Stimulated activated CD4-positive, alpha-beta T cell treated with anti-CD3 and anti-CD28 coated beads, Interleukin-15, amount 100 ng/mL, for 48 hours (primary cell): ENCODE measurements at regions not wholly inside any gene's neighbourhood (a gene's known extent, or its start where the extent isn't known, plus 50 kb on each side); places are given as distances from the start of the nearest gene placed in this dataset.
"Not testable (repeated sequence)": the region's sequence is repeated elsewhere in the genome, so short reads cannot be mapped to it uniquely, and the experiment has no call there.

Experiments
- DNase-seq, 2 donors: peaks; one replicate each; pipeline ENCODE4 v3.0.0-alpha.2; 2020; ENCODE audit warnings: low read depth in 2 of 2

DNA sequence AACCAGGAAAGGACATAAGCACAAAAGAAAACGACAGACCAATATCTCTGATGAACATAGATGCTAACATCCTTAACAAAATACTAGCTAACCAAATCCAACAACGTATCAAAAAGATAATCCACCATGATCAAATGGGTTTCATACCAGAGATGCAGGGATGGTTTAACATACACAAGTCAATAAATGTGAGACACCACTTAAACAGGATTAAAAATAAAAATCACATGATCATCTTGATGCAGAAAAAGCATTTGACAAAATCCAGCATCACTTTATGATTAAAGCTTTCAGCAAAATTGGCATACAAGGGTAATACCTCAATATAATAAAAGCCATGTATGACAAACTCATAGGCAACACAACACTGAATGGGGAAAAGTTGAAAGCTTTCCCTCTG, 138.4 kb downstream of the ADCYAP1 start:
- DNase-seq = not testable (repeated sequence)

DNA sequence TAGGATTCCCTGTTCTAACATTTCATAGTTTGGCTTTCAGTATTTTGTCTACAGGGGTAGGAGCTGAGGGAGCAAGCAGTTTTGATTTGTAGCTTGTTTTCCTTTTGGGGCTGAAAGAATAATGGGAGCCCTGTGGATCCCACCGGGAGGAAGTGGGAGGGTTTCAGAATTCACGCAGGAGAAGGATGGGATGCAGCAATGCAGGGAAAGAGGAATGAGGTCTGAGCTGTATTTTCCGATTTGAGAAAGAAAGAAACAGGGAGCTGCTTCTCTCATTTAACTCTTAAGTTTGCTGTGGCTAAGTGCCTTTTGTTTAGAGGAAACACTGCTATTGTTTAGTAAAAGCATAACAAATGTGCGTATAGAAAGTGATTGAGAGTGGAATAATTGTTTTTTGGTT, 141.0 kb downstream of the ADCYAP1 start:
- DNase-seq = no peak

DNA sequence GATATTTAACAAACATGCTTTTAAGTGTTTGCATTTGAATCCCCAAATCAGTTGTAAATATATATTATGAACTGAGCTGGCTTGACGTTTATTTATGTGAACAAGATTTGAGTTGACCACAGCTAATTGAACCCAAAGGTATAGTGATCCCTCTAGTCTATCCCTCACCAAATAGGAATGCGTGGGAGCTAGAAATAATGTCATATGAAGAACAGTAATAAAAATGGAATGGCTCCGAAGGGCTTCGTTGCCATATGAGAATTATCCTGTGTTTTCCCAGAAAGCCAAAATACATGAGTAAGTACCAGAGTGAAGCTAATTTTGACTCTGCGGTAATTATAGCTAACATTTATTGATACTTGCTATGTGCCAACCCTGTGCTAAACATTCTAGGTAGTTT, 142.7 kb downstream of the ADCYAP1 start:
- DNase-seq = no peak

DNA sequence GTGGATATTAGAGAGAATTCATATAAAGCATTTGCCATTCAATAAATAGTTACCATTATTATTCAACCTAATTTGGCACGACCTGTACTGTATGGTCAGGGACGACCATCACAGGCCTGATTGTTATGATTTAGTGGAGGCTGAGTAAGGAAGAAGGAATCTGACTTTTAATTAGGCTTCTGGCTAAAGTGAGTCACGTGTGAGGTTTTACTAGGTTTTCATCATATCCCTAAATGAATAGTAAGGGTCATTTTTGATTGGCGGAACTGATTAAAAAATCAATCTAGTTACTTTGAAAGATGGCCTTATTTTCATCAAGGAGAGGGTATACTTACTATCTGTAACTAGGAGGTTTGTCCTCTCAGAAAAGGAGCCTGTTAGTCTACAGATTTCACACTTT, 143.4 kb downstream of the ADCYAP1 start:
- no peak for DNase-seq

DNA sequence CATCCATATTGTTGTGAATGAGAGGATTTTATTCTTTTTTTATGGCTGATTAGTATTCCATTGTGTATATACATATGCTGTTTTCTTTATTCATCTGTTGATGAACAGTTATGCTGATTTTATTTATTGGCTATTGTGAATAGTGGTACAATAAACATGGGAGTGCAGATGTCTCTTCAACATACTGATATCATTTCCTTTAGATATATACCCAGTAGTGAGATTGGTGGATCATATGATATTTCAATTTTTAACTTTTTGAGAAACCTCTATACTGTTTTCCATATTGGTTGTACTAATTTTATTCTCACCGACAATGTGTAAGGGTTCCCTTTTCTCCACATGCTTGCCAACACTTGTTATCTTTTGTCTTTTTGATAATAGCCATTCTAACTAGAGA, 144.5 kb downstream of the ADCYAP1 start:
- no peak for DNase-seq

DNA sequence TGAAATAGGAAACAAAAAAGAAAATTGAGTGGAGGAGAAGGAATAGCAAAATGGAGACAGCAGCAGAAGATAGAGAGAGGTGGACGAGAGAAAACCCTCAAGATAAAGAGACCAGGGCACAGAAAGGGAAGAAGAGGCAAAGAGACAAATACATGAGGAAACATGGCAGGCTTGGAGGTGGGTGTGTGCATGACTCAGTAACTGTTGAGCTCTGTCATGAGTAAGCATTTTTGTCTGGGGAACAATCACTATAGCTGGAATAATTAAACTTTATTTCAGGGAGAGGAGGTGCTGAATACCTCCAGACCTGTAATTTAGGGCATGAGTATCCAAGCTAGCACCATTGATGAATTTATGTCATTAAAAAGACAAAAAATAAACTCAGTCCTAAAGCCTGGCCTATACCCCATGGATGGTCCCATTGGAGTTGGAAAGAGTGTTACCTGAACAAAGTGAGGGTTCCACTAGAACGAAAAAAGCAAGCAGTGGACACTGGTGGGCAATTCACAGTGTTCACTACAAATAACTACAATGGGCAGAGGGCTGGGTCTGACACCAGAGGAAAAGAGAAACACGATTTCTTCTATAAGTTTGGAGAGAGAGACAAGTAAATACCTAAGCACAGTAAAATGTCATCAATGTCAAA, 145.5 kb downstream of the ADCYAP1 start:
- DNase-seq = no peak

DNA sequence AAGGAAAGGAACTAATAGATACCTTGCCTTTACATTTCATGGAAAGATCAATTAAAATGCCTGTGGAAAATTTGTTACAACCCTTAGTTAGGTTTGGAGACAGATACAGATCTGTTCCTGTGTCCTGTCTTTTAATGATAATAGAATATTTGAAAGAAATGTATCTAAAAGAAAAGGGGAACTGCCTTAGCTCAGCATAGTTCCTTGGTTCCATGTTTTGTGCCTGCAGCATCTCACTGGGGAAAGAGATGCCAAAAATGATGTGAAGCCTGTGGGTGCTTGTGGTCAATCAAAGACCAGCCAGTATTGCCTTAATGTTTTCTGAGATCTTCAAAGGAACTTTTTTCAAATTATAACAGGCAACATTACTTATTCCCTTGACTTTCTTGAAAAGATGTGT, 147.6 kb downstream of the ADCYAP1 start:
- no peak for DNase-seq

DNA sequence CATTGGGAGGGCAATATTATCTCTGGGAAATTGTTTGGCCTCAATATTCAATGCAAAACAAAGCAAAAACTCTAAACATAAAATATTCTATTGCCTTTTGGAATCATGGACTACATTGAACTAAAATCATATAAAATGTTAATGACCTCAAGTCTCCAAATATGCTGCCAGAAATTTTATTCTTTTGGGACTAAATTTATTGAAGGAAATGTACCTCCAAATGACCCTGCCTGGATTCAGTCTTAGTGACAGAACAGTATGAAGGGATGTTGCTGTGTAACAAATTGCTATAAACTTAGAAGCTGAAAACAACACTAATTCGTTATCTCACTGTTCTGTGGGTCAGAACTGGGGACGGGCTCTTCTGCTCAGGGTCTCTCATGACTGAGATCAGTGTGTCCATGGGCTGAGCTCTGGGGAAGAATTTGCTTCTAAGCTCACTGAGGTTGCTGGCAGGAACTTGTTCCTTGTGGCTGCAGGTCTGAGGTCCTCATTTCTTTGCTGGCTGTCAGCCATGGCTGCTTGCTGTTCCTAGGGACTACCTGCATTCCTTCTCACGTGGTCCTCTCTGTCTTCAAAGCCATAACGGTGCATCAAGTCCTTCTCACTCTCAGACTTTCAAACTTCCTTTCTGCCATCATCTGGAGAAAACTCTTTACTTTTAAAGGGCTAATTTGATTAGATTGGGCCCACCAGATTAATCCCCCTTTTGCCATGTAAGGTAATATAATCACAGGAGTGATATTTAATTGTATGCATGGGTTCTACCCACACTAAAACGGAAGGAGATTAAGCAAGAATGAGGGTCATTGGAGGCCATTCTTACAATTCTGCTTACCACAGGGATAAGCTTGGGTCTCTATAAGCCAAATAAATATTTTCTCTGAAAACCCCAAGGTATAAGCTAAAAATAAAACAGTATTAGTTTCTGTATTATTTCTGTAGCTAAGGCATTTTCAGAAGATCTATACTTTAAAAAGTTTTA, 149.0 kb downstream of the ADCYAP1 start:
- DNase-seq = no peak

DNA sequence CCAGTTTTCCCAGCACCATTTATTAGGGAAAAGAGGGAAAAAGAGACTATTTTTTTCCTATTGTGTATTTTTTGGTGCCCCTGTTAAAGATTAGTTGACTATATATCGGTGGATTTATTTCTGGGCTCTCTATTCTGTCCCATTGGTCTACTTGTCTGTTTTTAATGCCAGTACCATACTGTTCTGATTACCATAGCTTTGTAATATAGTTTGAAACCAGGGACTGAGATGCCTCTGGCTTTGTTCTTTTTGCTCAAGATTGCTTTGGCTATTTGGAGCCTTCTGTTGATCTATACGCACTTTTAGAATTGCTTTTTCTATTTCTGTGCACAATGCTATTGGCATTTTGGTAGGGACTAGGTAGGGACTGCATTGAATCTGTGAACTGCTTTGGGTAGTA, 151.7 kb downstream of the ADCYAP1 start:
- no peak for DNase-seq

DNA sequence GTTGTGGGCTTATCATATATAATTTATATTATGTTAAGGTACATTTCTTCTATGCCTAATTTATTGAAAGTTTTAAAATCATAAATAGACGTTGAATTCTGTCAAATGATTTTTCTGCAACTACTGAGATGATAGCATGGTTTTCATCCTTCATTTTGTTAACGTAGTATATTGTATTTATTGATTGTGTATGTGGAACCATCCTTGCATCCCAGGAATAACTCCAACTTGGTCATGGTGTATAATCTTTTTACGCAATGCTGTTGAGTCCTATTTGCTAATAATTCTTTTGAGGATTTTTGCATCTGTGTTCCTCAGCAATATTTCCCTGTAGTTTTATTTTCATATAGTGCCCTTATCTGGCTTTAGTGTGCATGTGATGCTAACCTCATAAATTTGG, 152.7 kb downstream of the ADCYAP1 start:
- DNase-seq = no peak

DNA sequence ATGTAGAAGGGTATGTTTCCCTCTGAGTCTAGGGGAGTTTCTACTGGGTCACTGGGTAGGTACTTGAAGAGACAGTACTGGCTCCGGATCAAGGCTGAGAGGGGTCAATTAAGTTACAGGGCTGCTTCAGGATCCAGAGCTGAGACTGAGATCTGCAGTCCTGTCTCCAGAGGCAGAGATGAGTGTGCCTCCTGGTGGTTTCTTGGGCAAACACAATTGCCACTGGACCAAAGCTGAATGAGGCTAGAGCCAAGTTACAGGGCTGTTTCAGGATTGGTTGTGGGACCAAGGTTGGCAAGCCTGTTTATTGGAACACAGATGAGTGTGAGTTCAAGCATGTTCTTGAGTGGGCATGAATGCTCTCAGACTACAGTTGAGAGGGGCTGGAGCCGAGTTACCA, 157.9 kb downstream of the ADCYAP1 start:
- no peak for DNase-seq

DNA sequence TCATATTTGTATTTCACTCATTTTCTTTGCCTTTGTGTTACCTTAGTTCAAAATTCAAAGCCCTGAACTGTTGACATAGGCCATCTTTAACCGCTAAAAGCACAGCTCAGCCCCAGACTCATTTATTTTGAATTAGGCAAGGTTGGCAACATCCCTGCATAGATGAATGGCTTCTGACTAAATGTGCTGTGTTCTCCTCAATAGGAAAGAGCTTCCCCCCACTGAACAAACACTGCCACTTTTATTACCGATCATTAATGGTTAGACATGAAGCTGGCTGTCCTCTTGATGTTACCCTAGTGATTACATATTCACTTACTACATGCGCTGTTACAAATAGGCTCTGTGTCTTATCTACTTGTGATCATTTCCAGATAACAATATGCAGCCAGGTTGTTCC, 170.7 kb downstream of the ADCYAP1 start:
- no peak for DNase-seq

DNA sequence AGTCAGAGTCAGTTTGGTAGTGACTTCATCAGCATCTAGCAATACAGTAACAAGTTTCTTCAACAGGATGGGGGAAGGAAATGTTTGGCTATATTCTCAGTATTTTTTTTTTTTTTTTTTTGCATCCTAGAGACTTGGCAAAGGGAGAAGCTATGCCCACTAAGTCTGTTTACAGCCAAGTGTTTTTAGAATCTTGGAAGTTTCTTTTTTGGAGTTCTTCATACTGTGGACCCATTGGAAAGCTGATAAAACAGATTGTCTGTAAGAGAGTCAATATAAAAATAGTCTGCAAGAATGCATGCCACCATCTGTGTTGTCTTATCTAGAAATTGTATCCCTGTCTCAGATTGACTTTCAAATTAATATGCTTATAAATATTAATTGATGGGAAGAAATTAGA, 171.2 kb downstream of the ADCYAP1 start:
- no peak for DNase-seq

DNA sequence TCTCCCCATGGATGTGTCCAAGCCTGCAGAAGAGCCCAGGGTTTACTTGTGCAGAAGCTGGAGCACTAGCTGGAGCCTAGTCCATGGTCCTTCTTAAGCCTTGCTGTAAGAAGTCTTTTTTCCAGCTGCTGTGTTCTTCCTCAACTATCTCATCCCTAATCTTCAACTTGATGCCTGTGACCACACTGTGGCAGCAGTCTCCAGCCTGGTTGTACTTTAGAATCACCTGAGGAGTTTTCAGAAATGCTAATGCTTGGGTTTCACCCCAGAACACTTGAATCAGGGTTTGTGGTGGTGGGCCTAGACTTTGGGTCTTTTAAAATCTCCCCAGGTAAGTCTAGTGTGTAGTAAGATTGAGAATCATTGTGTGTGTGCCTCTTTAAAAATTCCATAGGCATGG, 173.6 kb downstream of the ADCYAP1 start:
- DNase-seq = no peak

DNA sequence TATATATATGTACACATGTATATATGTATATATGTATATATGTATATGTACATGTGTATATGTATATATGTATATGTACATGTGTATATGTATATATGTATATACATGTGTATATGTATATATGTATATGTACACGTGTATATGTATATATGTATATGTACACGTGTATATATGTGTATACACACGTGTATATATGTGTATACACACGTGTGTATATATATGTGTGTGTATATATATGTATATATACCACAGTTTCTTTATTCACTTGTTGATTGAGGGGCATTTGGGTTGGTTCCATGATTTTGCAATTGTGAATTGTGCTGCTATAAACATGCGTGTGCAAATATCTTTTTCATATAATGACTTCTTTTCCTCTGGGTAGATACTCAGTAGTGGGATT, 179.0 kb downstream of the ADCYAP1 start:
- DNase-seq = not testable (repeated sequence)

DNA sequence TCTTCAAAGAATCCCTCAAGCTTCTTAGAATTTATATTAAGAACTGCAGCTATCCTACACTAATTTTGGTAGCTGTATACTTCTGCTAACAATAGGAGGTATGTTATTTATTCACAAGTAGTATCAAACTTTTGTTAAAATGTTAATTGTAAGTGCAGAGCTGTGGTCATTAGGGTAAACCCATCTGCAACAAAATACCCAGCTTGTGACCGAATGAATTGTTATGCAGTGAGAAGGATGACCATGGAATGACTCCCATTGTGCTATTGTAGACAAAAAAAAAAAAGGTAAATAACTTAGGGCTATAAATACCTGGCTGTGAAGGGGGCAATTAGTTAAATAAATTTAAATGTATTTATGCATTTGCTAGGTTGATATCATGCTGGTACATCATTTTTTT, 186.1 kb downstream of the ADCYAP1 start:
- DNase-seq = no peak

DNA sequence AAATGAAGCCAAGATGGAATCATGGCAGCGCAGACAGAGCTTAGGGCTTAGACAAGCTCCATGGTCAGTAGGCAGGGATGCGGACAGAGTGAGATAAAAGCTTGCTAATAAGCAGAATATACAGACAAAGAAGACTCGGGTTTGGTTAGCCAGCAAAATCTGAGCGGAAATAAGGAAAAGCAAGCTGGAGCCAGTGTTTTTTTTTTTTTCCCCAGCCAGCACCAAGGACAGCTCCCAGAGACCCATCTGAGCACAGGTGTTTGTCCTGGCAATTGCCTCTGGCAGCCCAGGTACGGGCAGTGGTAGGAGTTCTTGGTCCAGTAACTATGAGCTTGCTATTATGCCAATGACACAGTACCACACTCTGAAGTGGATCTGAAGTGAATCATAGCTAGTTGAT, 187.6 kb downstream of the ADCYAP1 start:
- no peak for DNase-seq

DNA sequence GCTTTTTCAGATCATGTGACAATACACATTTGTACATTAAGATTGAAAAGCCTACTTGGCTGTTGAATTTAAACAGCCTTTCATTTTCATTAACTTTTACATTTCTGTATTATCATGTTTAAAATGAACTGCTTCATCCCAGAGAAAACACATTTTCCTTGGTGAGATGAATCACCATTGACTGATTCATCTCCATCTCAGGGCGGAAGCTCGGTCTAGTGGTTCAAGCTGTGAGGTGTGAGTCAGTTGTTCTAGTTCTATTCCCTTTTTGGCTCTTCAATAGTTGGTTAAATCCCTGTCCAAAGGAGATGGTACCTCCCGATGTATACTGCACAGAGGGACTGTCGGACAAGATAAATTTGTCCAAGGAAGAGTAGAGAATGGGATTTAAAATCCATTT, 189.7 kb downstream of the ADCYAP1 start:
- DNase-seq = no peak

DNA sequence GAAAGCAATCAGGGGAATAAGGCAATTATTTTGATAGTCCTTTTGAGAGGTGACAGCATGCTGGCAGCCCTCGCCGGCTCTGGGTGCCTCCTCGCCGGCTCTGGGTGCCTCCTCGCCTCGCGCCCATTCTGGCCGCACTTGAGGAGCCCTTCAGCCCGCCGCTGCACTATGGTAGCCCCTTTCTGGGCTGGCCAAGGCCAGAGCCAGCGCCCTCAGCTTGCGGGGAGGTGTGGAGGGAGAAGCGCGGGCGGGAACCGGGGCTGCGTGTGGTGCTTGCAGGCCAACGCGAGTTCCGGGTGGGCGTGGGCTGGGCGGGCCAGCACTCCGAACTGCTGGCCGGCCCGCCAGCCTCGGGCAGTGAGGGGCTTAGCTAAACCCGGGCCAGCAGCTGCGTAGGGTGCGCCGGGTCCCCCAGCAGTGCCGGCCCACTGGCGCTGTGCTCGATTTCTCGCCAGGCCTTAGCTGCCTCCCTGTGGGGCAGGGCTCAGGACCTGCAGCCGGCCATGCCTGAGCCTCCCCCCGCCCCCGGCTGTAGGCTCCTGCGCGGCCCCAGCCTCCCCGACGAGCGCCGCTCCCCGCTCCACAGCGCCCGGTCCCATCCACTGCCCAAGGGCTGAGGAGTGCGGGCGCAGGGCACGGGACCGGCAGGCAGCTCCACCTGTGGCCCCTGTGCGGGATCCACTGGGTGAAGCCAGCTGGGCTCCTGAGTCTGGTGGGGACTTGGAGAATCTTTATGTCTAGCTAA, 193.5 kb downstream of the ADCYAP1 start:
- DNase-seq = not testable (repeated sequence)

DNA sequence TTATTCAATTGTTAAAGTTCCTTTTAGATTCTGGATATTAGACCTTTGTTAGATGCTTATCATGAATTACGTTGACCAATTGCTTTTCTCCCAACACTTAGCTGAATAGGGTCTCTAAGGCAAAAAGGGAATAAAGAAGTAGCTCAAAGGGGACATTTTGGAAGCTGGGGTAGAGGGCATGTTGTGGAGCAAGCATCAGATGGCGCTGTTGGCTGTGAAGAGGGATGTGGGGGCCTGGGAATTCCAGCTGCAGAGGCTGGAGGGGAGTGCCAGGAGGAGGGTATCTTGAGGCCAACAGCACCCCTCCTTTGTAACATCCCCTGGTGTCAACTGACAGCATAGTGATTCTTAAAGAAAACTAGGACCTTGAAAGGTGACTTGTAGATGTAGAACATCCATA, 198.2 kb downstream of the ADCYAP1 start:
- DNase-seq = no peak

DNA sequence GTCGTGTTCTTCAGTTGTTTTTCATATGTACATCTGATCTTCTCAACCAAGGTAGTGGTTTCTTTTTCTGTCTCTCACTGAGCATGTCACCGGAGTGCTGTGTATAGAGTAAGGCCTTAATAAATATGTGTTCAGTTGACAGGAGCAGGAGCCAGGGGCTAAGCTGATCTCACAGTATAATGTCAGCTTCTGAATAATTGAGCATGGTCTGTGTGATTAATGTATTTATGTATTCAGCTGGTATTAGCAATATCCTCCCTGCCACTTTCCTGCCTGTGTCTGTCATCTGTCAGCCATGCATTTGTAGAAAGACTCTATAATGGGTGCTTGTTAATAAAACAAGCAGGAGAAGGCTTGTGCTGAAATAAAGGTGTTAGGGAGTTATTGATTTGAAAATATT, 198.9 kb downstream of the ADCYAP1 start:
- no peak for DNase-seq

DNA sequence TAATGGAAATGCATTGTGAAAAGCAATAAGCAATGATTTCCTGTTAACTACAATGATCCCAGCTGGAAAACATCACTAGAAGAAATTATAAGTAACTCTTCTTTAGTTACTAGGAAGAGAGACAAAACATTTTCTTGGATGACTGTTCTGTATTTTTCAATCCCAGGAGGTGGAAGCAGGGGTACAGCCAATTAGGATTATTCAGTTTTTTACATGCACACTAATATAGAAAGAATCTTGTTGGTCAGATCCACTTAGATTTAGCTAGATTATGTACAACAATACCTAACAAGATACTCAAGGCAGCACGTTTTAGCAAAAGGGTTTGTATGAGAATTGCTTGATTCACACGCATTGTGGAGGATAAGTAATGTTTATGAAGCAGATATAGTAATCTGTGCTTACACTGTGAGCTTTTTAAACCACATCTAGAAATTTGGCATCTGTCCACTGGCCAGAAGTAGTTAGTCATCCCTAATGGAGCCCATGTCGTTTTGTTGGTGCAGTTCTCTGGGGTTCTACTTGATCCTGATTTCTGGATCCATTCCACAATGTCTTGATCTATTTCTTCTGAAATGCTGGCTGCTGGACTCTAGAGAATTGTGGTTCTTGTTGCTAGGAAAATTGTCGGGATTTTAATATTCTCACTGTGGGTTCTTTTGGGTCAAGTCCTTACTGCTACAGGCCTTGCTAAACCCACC, 199.7 kb downstream of the ADCYAP1 start:
- DNase-seq = no peak
